GM12878 (cell line): ENCODE measurements at regions not wholly inside any gene's neighbourhood (a gene's known extent, or its start where the extent isn't known, plus 50 kb on each side); places are given as distances from the start of the nearest gene placed in this dataset.

Source experiments
- FOXK2 ChIP-seq: fragments of 450-650 bp; IDR thresholded peaks from 2 replicates; pipeline ENCODE4 v1.6.1; 2017; ENCODE audit warnings: mild to moderate bottlenecking, moderate library complexity
- LARP7 ChIP-seq: fragments of 450-650 bp; IDR thresholded peaks from 2 replicates; pipeline ENCODE4 v1.6.1; 2017; ENCODE audit warnings: mild to moderate bottlenecking
- ZBED1 ChIP-seq: IDR thresholded peaks from 2 replicates; pipeline ENCODE4 v1.6.1; 2016; ENCODE audit warnings: borderline replicate concordance

GRCh38 chr18:75730249-75730648 lies 302.7 kb upstream of the SMIM21 start:
- TF ChIP-seq LARP7: no peak
- TF ChIP-seq FOXK2: no peak
- no peak for TF ChIP-seq ZBED1
